GM19328 (cell line): ENCODE measurements at regions not wholly inside any gene's neighbourhood (a gene's known extent, or its start where the extent isn't known, plus 50 kb on each side); places are given as distances from the start of the nearest gene placed in this dataset.

Experiments
- ATAC-seq: cut with Tn5 transposase; IDR thresholded peaks from one replicate; pipeline ENCODE4 v1.9.1; 2021; ENCODE audit warnings: mild to moderate bottlenecking, moderate library complexity; ENCODE audit not compliant: unreplicated experiment

DNA sequence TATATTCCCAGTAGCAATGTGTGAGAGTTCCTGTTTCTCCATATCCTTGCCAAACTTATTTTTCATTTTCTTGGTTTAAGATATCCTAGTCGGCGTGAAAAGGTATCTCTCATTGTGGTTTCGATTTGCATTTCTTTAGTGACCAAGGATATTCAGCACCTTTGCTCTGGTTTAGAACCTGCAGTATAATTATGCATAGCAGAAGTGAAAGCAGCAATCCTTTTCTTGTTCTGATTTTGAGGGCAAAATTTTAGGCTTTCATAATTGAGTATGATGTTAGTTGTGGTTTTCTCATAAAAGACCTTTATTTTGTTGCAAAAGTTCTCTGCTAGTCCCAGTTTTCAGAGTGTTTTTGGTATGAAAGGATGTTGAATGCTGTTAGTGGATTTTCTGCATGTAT is 491.0 kb downstream of the FGF9 start:
- peak; percentile 89 for ATAC-seq

DNA sequence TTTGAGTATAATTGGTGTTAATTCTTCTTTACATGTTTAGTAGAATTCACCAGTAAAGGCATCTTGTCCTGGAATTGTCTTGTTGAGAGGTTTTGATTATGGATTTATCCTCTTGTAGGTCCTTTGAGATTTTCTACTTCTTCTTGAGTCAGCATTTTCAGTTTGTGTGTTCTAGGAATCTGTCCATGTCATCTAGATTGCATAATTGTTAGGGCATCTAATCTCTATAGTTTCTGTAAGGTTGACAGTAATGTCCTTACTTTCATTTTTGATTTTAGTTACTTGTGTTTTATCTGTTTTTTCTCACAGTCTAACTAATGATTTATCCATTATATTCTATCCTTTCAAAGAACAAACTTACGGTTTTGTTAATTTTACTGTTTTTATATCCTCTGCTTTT is 492.0 kb downstream of the FGF9 start:
- no peak for ATAC-seq

DNA sequence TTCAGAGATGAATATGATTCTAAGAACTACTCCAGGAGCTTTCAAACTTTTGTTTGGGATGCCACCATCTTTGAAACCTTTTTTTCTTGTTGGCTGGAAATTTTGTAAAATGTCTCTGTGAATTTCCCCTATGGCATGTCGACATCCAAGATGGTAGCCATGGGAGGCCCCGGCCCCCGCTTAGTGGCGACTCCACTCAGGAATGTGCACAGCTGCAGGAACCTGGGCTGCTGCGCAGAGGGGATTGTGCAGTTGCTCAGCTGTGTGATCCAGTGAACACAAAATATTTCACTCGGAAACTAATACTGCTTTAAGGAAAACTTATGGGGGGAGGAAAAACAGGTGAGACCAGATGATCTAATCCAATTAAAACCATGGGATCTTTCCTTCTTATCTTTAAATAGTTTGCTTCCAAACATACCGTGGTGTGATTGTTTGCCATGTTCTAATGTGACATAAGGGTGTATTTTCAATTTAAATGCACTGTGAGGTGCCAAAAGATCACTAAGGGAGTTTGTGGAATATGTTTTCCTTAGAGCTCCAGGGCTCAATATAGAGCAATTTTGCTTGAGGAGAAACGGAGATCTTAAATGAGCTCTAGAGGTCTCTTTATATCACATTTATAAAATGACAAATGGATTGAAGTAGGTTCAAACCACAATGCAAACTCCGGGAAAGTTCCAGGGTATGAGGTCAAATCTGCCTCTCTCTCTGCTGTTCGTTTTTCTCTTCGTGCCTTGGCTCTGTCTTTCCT is 497.7 kb downstream of the FGF9 start:
- ATAC-seq: no peak

DNA sequence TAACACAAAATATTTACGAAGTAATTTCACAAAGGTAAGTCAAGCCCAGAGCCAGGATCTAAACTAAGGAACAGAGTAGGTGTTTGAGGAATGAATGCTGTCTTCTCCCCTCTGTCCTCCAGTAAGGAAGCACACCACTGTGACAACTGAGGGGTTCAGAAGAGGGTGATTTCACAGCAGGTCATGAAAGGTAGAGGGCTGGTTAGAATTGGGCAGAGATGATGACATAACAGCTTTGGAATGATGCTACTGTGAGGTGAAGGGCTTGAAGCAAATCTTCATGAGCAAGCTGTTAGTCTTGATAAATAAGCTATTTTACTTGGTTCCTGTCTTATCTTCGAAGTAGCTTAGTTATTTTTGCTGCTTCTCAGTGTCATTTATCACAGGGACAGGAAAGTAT is 498.6 kb downstream of the FGF9 start:
- ATAC-seq: no peak

DNA sequence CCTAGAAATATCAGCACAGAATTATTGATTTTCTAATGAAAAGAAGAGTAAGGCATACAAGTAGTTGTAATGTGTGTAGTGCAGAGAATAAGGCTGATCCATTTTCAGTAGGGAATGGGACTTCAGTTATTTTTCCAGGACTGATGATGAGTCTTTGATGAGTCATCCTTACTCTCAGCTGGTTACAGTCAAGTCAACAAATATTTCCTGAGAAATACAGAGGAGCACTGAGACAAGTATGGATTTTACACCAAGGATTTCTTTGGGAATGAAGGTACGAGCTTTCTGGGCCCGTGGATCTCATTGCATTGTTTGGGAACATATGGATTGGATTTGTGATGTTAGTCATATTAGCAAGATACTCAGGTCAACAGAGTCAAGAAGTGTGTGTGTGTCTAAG is 502.7 kb downstream of the FGF9 start:
- ATAC-seq: no peak

DNA sequence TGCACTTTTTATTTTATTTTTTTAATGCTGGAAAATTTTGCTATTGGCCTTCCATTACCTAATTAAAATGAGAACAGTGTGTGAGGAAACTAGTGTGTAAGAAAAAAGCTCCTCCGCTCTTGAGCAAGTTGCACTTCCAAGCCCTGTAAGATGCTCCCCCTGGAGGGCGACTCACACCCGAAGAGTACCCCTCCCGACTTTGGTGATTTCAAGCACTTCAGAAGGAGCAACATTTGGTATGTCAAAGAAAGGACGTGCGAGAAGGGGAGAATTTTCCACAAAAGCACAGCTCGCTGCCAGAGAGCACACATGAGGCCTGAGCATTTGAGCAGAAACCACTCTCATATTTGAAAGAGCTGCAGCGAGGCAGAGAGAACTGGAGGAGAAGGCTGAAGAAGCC is 504.4 kb downstream of the FGF9 start:
- no peak for ATAC-seq

DNA sequence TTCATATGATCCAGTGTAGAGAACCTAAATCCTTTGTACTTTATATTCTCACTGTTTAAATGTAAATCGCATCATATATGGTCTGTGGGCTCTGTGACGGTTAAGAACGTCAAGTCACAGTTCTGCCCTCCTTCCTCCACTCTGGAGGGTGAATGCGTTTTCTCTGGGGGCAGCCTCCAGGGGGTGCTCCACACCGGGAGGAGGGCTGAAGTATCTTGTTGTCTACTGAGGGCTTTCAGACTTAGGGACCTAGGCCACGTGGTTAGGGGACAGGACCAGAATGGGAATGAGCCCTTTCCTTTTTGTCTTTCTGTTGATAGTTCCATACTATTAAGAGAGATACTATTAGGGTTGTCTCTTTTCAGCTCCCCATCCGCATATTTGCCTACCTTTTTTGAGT is 504.9 kb downstream of the FGF9 start:
- ATAC-seq: no peak

DNA sequence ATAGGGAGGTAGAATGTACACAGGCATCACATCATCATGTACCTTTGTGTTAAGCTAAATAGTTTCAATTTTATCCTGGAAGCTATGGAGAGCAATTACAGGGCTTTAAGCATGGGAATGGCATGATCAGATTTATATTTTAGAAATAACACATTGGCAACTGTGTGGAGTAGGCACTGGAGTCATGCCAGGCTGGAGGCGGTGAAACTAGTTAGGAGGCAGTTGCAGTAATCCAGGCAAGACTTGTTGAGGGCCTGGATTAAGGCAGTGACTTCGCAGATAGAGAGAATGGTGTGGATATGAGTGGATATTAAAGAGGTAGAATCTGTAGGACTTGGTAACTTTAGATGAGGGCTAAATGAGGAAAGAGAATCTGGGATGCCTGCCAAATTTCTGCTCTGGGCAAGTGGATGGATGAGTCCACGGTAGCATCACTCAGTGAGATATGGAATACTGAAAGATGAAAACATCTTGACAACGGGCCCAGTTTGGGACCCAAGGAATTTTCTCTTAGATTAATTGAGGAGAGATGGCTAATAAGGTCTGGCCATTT is 506.2 kb downstream of the FGF9 start:
- no peak for ATAC-seq

DNA sequence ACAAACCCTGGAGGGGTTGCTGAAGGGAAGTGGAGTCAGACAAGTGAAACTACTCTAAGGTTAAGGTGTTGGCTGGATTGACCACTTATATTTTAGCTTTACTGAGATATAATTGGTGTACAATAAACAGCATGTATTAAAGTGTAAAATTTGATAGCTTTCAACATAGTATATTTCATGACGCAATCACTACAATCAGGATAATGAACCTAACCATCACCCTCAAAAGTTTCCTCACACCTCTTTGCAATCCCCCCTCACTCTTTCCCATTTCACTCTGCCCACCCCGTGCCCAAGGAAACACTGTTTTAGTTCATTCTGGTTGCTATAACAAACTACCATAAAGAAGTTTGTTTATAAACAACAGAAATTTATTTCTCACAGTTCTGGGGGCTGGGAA is 508.0 kb downstream of the FGF9 start:
- ATAC-seq: no peak

DNA sequence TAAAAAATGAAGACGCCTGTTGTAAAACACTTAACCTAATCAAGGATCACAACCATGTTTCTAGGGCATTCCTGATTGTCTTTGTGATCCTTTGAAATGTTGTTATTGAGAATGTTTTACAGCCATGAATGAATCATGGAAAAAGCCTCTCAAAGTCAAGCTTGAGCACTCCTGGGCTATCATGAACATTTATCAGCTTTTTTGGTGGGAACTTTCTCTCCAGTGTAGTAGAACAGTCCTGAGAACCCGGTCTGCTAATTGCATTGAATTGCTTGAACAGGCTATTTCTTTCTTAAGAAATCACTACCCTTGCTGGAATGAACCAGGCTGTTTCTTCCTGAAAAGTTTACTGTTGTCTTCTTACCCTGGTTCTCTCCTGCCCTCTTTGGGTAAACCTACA is 516.5 kb downstream of the FGF9 start:
- no peak for ATAC-seq

DNA sequence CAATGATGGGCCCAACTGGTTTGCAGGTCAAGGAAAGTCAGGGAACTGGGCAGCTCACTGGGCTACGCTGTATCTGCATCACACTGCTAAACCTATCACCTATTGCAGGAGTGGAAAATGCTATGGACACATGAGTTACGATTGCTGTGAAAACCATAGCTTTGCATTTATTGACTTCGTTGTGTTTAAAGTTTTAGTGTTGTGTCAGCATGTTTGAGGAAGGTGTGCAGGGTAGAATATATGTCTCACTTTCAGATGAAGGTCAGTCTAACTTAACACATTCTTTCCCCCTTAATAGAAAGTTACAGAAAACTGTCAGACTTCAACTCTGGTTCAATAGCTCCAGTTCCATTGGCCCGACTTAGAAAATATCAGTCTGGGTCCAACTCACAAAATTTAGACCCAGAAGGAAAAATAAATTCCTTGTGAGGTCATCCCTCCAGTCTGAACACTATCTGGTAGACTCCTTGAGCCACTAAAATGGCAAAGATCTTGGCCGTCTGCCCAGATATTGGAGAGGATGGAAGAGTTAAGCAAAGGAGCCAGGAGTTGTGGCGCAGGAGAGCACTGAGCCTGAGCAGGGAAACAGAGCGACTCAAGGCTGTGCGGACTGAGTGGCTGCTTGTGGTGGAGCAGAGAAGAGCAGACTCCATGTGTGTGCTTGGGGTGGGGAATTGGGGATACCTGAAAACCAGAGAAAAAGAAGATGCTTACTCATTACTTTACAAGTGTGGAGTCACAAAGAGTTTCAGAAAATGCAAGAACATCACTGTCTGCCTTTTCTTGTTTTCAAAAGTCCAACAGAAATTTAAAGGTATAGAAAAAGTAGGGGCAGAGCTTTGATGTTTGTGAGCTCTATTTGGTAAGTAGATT is 518.5 kb downstream of the FGF9 start:
- ATAC-seq: no peak

DNA sequence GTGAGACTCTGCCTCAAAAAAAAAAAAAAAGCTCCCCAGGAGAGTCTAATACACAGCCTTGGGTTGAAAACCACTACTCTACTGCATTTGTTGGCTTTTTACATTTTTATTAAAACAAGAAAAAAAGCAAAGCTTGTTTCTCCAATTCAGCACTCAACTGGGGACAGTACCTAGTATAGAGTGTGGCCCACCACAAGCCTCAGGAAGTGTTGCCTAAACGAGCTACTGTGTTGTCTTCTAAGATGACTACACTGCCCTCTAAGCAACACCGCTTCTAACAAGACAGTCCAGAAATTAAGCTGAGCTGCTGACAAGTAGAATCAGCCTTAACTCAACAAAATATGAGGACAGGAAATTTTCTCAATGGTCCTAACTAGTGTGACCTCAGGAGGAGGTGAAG is 522.2 kb downstream of the FGF9 start:
- no peak for ATAC-seq

DNA sequence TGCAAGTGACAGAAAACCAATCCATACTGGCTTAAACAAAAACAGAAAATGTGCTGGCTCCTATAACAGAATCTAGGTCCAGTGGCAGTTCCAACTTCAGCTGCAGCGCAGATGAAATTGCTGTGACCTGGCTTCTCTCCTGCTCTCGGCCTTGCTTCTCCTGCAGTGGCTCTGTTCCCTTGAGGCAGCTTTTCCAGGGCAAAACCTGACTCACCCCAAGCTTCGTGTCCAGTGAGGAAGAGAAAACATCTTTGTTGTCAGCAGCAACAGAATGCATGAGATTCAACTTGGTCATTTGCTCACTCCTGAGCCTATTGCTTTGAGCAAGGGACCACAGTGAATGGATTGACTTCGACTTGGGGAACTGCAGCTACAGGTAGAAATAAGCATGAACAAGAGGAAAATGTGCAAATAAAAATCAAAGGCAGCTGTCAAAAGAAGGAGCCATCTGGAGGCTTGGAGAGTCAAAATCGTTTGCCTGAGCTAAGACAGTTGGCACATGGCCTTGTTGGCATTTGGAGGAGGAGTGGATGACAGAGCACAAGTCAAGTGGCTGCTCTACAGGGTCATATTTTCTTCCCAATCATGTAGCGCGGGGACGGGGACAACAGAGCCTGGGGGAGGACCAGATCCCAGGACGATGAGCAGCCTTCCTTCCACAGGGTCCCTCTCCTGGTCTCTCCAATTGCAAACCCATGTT is 523.4 kb downstream of the FGF9 start:
- no peak for ATAC-seq

DNA sequence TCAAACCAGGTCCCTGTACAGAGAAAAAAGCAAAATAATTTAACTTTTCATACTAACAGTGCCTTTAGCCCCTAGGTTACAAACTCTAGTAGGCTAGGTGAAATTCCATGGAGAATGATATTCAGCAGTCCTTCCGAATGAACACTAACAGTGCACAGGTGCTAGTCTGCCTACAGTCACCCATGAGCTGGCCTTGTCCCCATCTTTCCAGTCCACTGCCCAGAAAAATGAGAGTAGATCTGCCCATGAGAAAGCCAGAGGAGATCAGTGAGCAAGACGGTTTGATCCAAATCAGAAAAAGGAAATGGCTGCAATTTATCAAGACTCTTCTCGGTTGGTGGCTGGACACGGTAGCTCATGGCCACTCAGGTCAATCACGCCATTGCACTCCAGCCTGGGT is 524.9 kb downstream of the FGF9 start:
- no peak for ATAC-seq

DNA sequence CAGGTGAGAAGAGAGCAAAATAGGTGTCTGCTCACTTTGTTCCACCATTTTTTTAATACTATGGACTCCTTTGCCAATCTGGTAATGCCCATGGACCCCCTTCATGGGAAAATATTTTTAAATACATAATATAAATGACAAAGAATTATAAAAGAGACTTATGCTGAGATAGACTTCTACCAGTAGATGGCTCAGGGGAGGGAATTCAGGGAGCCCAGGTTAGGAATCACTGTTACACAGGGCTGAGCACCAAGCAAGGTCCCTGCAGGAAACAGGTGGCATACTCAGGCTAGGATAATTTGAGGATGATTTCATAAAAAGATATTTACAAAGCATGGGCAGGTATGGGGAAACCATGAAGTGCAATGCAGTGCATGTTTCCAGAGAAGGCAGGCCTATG is 525.9 kb downstream of the FGF9 start:
- no peak for ATAC-seq

DNA sequence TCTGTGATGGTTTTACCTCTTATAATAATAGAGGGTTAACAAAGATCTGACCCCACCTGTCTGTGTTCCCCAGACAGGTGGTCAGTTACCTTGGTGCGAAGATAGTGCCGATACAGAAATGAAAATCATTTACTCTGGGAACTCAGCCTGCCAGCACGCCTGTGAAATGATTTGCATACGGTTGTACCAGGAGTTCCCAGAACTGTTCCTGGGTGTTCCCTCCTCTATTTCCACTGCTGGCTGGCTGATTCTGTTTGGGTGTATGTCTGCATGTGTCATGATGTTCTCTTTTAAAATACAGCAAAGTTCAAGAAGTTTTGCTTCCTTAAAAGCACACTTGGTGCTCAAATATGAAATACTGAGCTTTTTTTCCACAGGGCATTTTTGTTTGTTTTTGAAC is 527.1 kb downstream of the FGF9 start:
- no peak for ATAC-seq

DNA sequence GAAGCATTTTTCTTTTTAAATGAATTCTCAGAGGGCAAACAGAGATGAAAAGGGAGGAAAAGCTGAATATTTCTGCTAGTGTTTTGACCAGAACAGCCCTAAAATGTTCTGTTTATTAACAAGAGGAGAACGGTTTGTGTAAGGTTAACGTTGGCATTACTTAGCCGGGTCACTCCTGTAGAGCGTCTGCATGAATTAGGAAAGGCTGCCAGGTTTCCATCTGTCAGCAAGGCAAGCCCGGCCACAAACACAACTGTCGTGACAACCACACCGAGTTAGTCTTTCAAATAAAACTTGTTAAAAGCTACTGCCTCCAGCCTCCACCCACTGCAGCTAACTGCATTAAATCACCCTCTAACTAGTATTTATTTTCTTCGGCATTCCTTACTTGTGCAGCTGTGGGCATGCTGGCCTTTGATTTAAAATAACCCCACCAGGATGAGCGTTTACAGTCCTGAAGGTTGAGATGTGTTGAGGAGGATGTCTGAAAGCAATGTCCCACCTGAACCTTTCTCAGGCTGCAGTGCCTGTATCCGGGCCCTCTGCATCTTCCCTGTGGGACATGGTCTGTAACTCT is 527.9 kb downstream of the FGF9 start:
- ATAC-seq: no peak

DNA sequence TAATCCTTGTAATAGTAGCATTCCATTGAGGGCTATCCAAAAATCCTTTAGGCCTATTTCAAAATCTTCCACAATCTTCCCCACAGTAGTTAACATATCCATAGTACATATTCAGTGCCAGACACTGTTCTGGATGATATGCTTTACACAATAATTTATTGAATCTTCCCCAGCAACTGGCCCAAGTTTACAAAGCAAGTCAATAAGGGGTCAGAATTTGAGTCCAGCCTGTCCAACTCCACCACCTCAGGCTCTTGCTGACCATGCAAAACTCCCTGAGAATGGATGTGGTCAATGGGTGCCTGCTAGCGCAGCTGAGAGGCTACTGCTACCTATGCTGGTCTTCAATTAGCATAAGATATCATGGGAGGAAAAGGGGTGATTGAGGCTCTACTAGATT is 529.6 kb downstream of the FGF9 start:
- ATAC-seq: no peak

DNA sequence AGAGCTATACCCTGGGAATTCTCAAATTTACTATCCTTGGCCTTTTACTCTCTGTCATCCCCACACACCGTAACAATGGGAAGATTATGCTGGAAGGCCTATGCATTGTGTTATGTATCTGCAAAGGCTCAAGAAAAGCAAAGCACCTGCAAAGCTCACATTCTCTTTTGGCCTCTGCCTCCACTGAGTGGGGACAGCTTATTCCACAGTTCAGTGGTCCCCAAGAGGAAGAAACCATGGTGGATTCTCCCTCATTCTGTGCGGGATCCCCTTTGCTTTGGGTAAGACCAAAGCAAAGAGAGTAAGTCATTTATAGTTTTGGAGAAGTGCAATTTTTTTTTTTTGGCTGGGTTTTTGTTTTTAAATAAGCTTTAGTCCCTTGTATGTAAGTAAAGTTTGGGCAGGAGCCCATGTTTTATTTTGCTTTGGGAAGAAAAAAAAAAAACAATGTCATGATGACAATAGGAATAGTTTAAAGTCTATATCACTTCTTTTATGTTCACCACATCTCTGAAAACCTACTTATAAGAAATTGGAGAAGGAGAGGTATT is 530.6 kb downstream of the FGF9 start:
- no peak for ATAC-seq

DNA sequence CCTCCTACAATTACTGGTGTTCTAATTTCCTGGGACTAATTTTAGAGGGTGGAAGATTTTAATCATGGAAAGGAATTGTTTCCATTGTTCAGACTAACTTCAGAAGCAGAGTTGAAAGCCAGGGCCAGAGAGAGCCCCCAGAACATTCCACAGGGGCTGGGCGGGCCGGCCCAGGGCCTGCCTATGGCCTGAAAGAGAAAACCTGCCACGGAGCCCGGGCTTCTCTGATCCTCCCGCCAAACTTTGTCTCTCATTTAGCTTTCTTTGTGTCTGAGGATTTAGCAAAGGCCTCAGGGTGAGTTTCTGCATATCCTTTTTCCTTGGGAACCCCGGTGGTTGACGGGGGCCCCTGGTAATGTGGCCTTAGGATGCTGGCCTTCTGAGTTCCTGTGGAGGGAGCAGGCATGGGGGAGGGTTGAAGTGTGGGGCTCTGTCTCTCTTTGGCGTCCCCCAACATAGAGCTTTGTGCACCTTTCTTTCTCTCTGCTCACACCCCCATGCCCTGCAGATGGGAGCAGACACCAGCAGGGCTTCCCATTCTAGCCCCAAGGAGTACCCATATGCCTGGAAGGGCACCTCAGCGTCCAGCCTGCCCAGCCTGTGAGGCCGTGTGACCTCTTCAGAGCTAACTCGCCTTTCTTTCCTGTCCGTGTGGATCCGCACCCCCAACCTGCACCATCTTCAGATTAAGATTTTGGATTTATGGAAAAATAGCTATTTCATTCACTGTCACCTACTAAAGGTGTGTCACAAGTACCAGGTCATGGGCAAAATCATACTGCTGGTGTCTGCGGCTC is 539.5 kb downstream of the FGF9 start:
- ATAC-seq: no peak
